ENCODE measurements at regions not wholly inside any gene's neighbourhood (a gene's known extent, or its start where the extent isn't known, plus 50 kb on each side); places are given as distances from the start of the nearest gene placed in this dataset.

- no peak for TF ChIP-seq PATZ1 (CRISPR knock-in tag; IDR thresholded peaks at IDR 0.05; ENCODE audit: borderline replicate concordance)
Observed at GRCh38 chr5:97618721-97619120, 435.7 kb upstream of the RIOK2 start (continued).

GRCh38 chr5:97623441-97623840, 440.4 kb upstream of the RIOK2 start:
- no peak for ATAC-seq
- TF ChIP-seq CSRNP3 (CRISPR knock-in tag; IDR thresholded peaks at IDR 0.05) (no peak), GLIS3 (CRISPR knock-in tag; IDR thresholded peaks at IDR 0.05) (no peak), ARNTL (CRISPR knock-in tag; IDR thresholded peaks at IDR 0.05; ENCODE audit: borderline replicate concordance, low read depth) (no peak), ZNF565 (CRISPR knock-in tag; conservative IDR thresholded peaks at IDR 0.05; ENCODE audit: low read depth) (no peak), ZNF70 (CRISPR knock-in tag; IDR thresholded peaks at IDR 0.05) (no peak), ZFP30 (CRISPR knock-in tag; IDR thresholded peaks at IDR 0.05) (no peak)

GRCh38 chr5:97624886-97625285, 441.8 kb upstream of the RIOK2 start:
- no peak for TF ChIP-seq TOX (CRISPR knock-in tag; IDR thresholded peaks at IDR 0.05; ENCODE audit: borderline replicate concordance)
- TF ChIP-seq PPARA (CRISPR knock-in tag; IDR thresholded peaks at IDR 0.05; ENCODE audit: borderline replicate concordance), result no peak
- no peak for TF ChIP-seq ZFP3 (CRISPR knock-in tag; IDR thresholded peaks at IDR 0.05)
- no peak for TF ChIP-seq ZNF8 (CRISPR knock-in tag; IDR thresholded peaks at IDR 0.05)
- no peak for TF ChIP-seq ZNF565 (CRISPR knock-in tag; conservative IDR thresholded peaks at IDR 0.05; ENCODE audit: low read depth)
- no peak for TF ChIP-seq ZC3H10 (CRISPR knock-in tag; IDR thresholded peaks at IDR 0.05)
- no peak for TF ChIP-seq ZFP30 (CRISPR knock-in tag; IDR thresholded peaks at IDR 0.05)
- TF ChIP-seq RARB (CRISPR knock-in tag; IDR thresholded peaks at IDR 0.05), result no peak
- no peak for TF ChIP-seq PATZ1 (CRISPR knock-in tag; IDR thresholded peaks at IDR 0.05; ENCODE audit: borderline replicate concordance)
- no peak for TF ChIP-seq BACH2 (CRISPR knock-in tag; IDR thresholded peaks at IDR 0.05; ENCODE audit: borderline replicate concordance)
- TF ChIP-seq OSR1 (CRISPR knock-in tag; IDR thresholded peaks at IDR 0.05), result no peak
- TF ChIP-seq TCF4 (CRISPR knock-in tag; IDR thresholded peaks at IDR 0.05; ENCODE audit: borderline replicate concordance), result no peak
- TF ChIP-seq ZNF70 (CRISPR knock-in tag; IDR thresholded peaks at IDR 0.05), result no peak
- no peak for TF ChIP-seq ISL1 (CRISPR knock-in tag; IDR thresholded peaks at IDR 0.05)
- no peak for TF ChIP-seq CSRNP3 (CRISPR knock-in tag; IDR thresholded peaks at IDR 0.05)
- no peak for TF ChIP-seq ESRRG (CRISPR knock-in tag; IDR thresholded peaks at IDR 0.05)
- TF ChIP-seq GLIS3 (CRISPR knock-in tag; IDR thresholded peaks at IDR 0.05), result no peak
- TF ChIP-seq CSDC2 (CRISPR knock-in tag; IDR thresholded peaks at IDR 0.05), result no peak
- no peak for TF ChIP-seq SNAI2 (CRISPR knock-in tag; IDR thresholded peaks at IDR 0.05)
- no peak for ATAC-seq

GRCh38 chr5:97627272-97627671, 444.2 kb upstream of the RIOK2 start:
- TF ChIP-seq PPARA (CRISPR knock-in tag; IDR thresholded peaks at IDR 0.05; ENCODE audit: borderline replicate concordance), result no peak
- no peak for TF ChIP-seq PATZ1 (CRISPR knock-in tag; IDR thresholded peaks at IDR 0.05; ENCODE audit: borderline replicate concordance)
- TF ChIP-seq SNAI2 (CRISPR knock-in tag; IDR thresholded peaks at IDR 0.05), result no peak
- TF ChIP-seq CSRNP3 (CRISPR knock-in tag; IDR thresholded peaks at IDR 0.05), result no peak
- no peak for ATAC-seq
